HG03460 (cell line): ENCODE measurements at regions not wholly inside any gene's neighbourhood (a gene's known extent, or its start where the extent isn't known, plus 50 kb on each side); places are given as distances from the start of the nearest gene placed in this dataset.
"Not testable (repeated sequence)": the region's sequence is repeated elsewhere in the genome, so short reads cannot be mapped to it uniquely, and the experiment has no call there.

Experiments used
- ATAC-seq: cut with Tn5 transposase; IDR thresholded peaks from one replicate; pipeline ENCODE4 v1.9.1; 2021; ENCODE audit not compliant: unreplicated experiment

- no peak for ATAC-seq
Measured at GRCh38 chr1:57536749-57537423, 113.0 kb upstream of the DAB1 start.

GRCh38 chr1:57532299-57532698, 108.4 kb upstream of the DAB1 start:
- ATAC-seq: no peak

- not testable (repeated sequence) for ATAC-seq
Measured at GRCh38 chr1:57530911-57531260, 107.0 kb upstream of the DAB1 start.

GRCh38 chr1:57530206-57530910, 106.5 kb upstream of the DAB1 start:
- ATAC-seq: no peak

GRCh38 chr1:57522575-57522974, 98.7 kb upstream of the DAB1 start:
- no peak for ATAC-seq

GRCh38 chr1:57520743-57521515, 97.1 kb upstream of the DAB1 start:
- no peak for ATAC-seq

- no peak for ATAC-seq
Measured at GRCh38 chr1:57518496-57518895, 94.6 kb upstream of the DAB1 start.

GRCh38 chr1:57517587-57518374, 93.9 kb upstream of the DAB1 start:
- no peak for ATAC-seq

GRCh38 chr1:57512386-57512785, 88.5 kb upstream of the DAB1 start:
- ATAC-seq: no peak

GRCh38 chr1:57506941-57507340, 83.1 kb upstream of the DAB1 start:
- ATAC-seq: no peak

- ATAC-seq: no peak
Measured at GRCh38 chr1:57503337-57503736, 79.5 kb upstream of the DAB1 start.

- ATAC-seq: no peak
Measured at GRCh38 chr1:57500136-57500830, 76.4 kb upstream of the DAB1 start.

GRCh38 chr1:57494530-57495079, 70.7 kb upstream of the DAB1 start:
- ATAC-seq: no peak

- ATAC-seq: no peak
Measured at GRCh38 chr1:57492586-57493226, 68.8 kb upstream of the DAB1 start.

GRCh38 chr1:57489358-57490036, 65.6 kb upstream of the DAB1 start:
- ATAC-seq: no peak

GRCh38 chr1:57485643-57486042, 61.8 kb upstream of the DAB1 start:
- ATAC-seq: no peak

- ATAC-seq: no peak
Measured at GRCh38 chr1:57483954-57484353, 60.1 kb upstream of the DAB1 start.

GRCh38 chr1:57479471-57479870, 55.6 kb upstream of the DAB1 start:
- no peak for ATAC-seq

- ATAC-seq: no peak
Measured at GRCh38 chr1:57475366-57475765, 51.5 kb upstream of the DAB1 start.
